ENCODE measurements at regions not wholly inside any gene's neighbourhood (a gene's known extent, or its start where the extent isn't known, plus 50 kb on each side); places are given as distances from the start of the nearest gene placed in this dataset.

DNA sequence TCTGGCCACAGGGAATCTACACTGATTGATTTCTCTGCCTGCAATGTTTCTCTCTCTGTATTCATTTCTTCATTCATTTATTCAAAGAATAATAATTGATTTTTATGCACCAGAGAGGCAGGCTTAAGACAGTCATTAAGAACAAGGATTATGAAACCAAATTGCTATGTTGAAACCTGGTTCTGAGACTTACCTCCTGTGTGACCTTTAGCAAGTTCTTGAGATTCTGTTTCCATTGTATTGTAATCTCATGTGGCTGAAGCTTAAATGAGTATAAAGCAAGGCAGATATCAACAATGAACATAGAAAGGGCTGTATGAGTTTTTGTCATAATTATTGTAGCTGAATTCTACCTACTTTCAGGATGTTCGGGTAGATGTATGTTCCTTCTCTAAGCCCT lies 129.6 kb upstream of the GRIA1 start:
- Histone ChIP-seq H3K4me2 (no peak overlapping the region), H3K4me1 (no peaks in the 10 kb centered on the region), H3K9me3 (no peaks in the 10 kb centered on the region), H3K27ac (no peak overlapping the region), H3K4me3 (no peak overlapping the region)
- WGBS (ENCODE audit: missing lambda C conversion rate) = 4% methylated on average over 1 of the region's 1 CpG
- no peak for TF ChIP-seq GATA3 (IDR thresholded peaks at IDR 0.05; ENCODE audit: borderline replicate concordance)
- TF ChIP-seq, protein P1, sequence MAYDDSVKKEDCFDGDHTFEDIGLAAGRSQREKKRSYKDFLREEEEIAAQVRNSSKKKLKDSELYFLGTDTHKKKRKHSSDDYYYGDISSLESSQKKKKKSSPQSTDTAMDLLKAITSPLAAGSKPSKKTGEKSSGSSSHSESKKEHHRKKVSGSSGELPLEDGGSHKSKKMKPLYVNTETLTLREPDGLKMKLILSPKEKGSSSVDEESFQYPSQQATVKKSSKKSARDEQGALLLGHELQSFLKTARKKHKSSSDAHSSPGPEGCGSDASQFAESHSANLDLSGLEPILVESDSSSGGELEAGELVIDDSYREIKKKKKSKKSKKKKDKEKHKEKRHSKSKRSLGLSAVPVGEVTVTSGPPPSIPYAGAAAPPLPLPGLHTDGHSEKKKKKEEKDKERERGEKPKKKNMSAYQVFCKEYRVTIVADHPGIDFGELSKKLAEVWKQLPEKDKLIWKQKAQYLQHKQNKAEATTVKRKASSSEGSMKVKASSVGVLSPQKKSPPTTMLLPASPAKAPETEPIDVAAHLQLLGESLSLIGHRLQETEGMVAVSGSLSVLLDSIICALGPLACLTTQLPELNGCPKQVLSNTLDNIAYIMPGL (CRISPR knock-in tag; IDR thresholded peaks at IDR 0.05; ENCODE audit: borderline replicate concordance) = no peak
- no peak for TF ChIP-seq MYC (IDR thresholded peaks at IDR 0.05; ENCODE audit: borderline replicate concordance, low read length)
- TF ChIP-seq, protein P2, sequence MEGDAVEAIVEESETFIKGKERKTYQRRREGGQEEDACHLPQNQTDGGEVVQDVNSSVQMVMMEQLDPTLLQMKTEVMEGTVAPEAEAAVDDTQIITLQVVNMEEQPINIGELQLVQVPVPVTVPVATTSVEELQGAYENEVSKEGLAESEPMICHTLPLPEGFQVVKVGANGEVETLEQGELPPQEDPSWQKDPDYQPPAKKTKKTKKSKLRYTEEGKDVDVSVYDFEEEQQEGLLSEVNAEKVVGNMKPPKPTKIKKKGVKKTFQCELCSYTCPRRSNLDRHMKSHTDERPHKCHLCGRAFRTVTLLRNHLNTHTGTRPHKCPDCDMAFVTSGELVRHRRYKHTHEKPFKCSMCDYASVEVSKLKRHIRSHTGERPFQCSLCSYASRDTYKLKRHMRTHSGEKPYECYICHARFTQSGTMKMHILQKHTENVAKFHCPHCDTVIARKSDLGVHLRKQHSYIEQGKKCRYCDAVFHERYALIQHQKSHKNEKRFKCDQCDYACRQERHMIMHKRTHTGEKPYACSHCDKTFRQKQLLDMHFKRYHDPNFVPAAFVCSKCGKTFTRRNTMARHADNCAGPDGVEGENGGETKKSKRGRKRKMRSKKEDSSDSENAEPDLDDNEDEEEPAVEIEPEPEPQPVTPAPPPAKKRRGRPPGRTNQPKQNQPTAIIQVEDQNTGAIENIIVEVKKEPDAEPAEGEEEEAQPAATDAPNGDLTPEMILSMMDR (IDR thresholded peaks at IDR 0.05) = no peak
- no peak for TF ChIP-seq RNF2 (IDR thresholded peaks at IDR 0.05; ENCODE audit: borderline replicate concordance, low read depth)
- TF ChIP-seq PHF8 (IDR thresholded peaks at IDR 0.05; ENCODE audit: borderline replicate concordance, low read depth) = no peak
- TF ChIP-seq RFX5 (IDR thresholded peaks at IDR 0.05) = no peak
- no peak for TF ChIP-seq POLR2AphosphoS2 (conservative IDR thresholded peaks at IDR 0.05; ENCODE audit: low read length)
- TF ChIP-seq CBX2 (IDR thresholded peaks at IDR 0.05; ENCODE audit: borderline replicate concordance, low read depth) = no peak
- TF ChIP-seq MAFK (IDR thresholded peaks at IDR 0.05; ENCODE audit: partially characterized antibody) = no peak
- TF ChIP-seq, protein P3, sequence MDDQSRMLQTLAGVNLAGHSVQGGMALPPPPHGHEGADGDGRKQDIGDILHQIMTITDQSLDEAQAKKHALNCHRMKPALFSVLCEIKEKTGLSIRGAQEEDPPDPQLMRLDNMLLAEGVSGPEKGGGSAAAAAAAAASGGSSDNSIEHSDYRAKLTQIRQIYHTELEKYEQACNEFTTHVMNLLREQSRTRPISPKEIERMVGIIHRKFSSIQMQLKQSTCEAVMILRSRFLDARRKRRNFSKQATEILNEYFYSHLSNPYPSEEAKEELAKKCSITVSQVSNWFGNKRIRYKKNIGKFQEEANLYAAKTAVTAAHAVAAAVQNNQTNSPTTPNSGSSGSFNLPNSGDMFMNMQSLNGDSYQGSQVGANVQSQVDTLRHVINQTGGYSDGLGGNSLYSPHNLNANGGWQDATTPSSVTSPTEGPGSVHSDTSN (IDR thresholded peaks at IDR 0.05) = no peak
- no peak for TF ChIP-seq FOXS1 (CRISPR knock-in tag; IDR thresholded peaks at IDR 0.05)
- TF ChIP-seq ZSCAN20 (CRISPR knock-in tag; IDR thresholded peaks at IDR 0.05) = no peak
- TF ChIP-seq KDM1A (IDR thresholded peaks at IDR 0.05; ENCODE audit: low read depth) = no peak
- no peak for TF ChIP-seq HOXB5 (CRISPR knock-in tag; IDR thresholded peaks at IDR 0.05)
- CTCF ChIA-PET = no interaction called here
- ATAC-seq = no peak
- no peak for DNase-seq (ENCODE audit: low read depth in 1 of 2, low spot score in 1 of 2)
- FAIRE-seq = no peak
- POLR2A ChIA-PET = no interaction called here

DNA sequence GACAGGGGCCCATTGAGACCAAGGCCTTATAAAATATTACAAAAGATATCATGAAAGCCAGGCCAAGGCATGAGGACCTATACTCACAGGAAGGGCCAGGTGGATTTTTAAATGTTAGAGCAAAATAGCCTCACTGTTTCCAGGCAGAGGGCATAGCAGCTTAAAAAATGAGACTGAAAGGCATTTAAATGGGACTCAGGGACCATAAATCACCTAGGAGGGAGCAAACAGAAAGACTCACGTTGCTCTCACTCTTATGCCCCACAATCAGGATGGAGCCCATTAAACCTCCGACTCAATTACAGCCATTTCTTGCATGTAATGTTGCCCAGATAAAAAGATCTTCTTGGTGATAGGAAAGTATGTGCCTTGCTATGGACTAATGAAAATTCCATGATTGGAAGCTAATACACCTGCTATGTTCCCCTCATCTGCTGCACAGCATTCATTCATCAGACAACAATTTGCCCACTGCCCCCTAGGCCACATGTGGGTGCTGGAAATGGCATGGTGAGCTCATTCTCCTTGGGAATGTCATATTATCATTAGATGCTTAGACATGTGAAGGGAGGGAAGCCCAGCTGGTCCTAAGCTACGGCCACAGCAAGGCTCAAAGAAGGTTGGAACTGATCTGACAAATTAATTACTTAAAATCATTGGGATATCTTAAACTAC lies 128.6 kb upstream of the GRIA1 start:
- Histone ChIP-seq H3K27ac (no peak overlapping the region), H3K4me1 (no peaks in the 10 kb centered on the region), H3K4me3 (no peak overlapping the region), H3K9me3 (no peaks in the 10 kb centered on the region), H3K4me2 (no peak overlapping the region)
- TF ChIP-seq FOXS1 (CRISPR knock-in tag; IDR thresholded peaks at IDR 0.05) = no peak
- TF ChIP-seq CBX2 (IDR thresholded peaks at IDR 0.05; ENCODE audit: borderline replicate concordance, low read depth) = no peak
- no peak for TF ChIP-seq RNF2 (IDR thresholded peaks at IDR 0.05; ENCODE audit: borderline replicate concordance, low read depth)
- TF ChIP-seq POLR2A (IDR thresholded peaks at IDR 0.05; ENCODE audit: low read length) = no peak
- TF ChIP-seq FOSL2 (IDR thresholded peaks at IDR 0.05) = no peak
- no peak for TF ChIP-seq FOSL2 (CRISPR knock-in tag; IDR thresholded peaks at IDR 0.05)
- TF ChIP-seq SREBF2 (IDR thresholded peaks at IDR 0.05) = no peak
- no peak for TF ChIP-seq HEYL (CRISPR knock-in tag; IDR thresholded peaks at IDR 0.05)
- no peak for TF ChIP-seq ZFP36 (IDR thresholded peaks at IDR 0.05; ENCODE audit: borderline replicate concordance, partially characterized antibody)
- TF ChIP-seq, protein P4, sequence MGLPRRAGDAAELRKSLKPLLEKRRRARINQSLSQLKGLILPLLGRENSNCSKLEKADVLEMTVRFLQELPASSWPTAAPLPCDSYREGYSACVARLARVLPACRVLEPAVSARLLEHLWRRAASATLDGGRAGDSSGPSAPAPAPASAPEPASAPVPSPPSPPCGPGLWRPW (IDR thresholded peaks at IDR 0.05) = no peak
- no peak for TF ChIP-seq EHMT2 (IDR thresholded peaks at IDR 0.05; ENCODE audit: low read depth)
- TF ChIP-seq SMC3 (IDR thresholded peaks at IDR 0.05) = no peak
- FAIRE-seq (no peak), DNase-seq (ENCODE audit: low read depth in 1 of 2, low spot score in 1 of 2) (no peak), ATAC-seq (no peak)
- ChIA-PET CTCF (interaction anchor here (0.7 kb wide), 1 partner anchor 12 kb away, joined by 3 read pairs; no protein-coding TSS in a partner anchor), POLR2A (no interaction called here)
- 6% methylated on average over 3 of the region's 3 CpGs for WGBS (ENCODE audit: missing lambda C conversion rate)
